Globus pallidus (tissue), 1 donor: ENCODE measurements at regions not wholly inside any gene's neighbourhood (a gene's known extent, or its start where the extent isn't known, plus 50 kb on each side); places are given as distances from the start of the nearest gene placed in this dataset.
"Not testable (repeated sequence)": the region's sequence is repeated elsewhere in the genome, so short reads cannot be mapped to it uniquely, and the experiment has no call there.

ENCODE experiments used
- DNase-seq: peaks from one replicate; pipeline ENCODE4 v3.0.0-alpha.2; 2015; ENCODE audit warnings: low spot score

GRCh38 chr5:6110441-6111005 lies 267.8 kb downstream of the MED10 start:
- DNase-seq = no peak

DNA sequence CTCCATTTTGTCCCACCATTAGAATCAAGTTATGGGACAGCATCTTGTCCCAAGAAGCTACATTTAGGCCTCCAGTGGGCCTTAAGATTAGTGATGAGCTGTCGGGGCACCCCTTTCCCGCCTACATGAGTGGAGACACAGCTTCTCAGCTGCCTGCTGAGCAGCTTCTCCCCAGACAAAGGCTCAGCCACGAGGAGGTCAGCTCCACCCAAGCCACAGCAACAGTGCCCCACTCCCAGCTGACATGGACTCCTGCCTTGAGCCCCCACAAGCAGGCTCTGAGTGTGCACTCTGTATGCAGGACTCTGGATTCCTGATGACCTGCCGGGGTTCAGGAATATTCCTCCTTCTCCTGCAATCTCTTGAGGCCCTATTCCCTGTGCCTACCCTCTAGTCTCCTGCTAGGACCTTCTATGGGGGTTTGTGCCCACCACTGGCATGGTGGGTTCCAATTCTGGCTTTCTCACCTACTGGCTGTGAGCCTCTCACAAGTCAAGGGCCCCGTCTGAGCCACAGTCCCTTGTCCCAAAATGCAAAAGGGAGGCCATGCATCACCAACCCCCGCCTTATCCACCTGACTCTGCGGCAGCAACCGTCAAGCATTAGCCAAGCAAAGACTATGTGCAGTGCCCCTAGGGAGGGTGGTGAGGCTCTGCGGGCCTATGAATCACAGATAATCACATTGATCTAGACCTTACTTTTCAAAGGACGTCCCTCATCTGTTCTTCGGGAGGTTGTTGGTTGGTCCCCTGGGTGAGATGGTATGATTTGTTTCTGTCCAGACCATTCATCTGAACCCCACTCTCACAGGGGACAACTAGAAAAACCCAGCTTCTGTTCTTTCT lies 269.1 kb downstream of the MED10 start:
- no peak for DNase-seq

DNA sequence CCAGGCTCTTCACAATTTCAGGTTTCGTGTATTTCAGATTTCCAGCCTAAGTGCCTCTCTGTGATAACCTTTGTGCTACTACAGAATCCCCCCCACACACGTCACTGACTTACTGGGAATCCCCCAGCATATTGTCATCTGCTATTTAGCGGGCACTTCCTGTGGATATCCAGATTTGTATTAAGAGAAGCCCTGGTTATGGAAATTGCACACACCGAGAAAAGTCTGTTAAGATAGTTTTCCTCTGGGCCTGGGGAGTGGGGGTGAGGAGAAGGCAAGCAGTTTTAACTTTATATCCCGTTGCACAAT lies 269.9 kb downstream of the MED10 start:
- no peak for DNase-seq

- no peak for DNase-seq
Observed at GRCh38 chr5:6107675-6108539, 270.4 kb downstream of the MED10 start.

DNA sequence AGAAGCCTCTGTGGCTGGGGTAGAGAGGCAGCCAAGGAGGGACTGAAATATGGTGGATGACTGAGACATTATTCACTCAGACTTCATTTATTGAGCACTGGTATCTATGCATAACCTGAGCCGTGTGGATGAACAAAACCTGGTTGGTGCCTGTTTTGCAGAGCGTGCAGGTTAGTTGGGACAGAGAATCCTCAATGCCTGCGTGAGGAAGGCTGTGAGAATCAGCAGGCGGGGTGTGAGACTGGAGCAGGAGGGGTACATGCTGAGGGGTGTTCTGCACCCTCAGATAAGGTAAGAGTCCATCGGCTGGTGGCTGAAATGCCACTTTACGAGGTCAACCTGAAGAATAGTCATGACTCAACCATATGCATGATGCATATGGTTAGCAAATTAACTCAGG lies 271.6 kb downstream of the MED10 start:
- DNase-seq = no peak

- no peak for DNase-seq
Observed at GRCh38 chr5:6105320-6105719, 273.0 kb downstream of the MED10 start.

GRCh38 chr5:6096101-6096500 lies 282.2 kb downstream of the MED10 start:
- no peak for DNase-seq

DNA sequence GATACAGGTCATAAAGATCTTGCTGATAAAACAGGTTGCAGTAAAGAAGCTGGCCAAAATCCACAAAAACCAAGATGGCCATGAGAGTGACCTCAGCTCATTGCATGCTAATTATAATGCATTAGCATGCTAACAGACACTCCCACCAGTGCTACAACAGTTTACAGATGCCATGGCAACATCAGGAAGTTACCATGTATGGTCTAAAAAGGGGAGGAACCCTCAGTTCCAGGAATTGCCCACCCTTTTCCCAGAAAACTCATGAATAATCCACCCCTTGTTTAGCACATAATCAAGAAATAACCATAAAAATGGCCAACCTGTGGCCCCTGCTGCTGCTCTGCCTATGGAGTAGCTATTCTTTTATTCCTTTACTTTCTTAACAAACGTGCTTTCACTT lies 284.2 kb downstream of the MED10 start:
- not testable (repeated sequence) for DNase-seq

DNA sequence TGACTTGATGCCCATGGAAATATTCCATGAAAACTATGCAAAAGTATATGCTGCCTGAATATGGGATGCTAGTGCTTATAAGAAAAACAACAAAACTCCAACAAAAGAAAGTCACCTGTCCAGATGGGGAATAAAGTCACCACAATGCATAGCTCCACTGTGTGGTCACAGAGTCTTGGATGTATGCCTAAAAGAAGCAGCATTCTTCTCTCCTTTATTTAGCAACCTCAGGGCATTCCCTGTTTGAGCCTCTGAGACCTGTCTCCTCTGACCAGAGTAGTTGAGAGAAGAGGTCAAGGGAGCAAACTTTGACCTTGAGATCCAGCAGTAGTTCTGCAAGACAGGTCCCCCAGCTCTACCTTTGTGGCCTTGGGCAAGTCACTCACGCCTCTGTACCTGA lies 287.5 kb downstream of the MED10 start:
- DNase-seq = no peak

DNA sequence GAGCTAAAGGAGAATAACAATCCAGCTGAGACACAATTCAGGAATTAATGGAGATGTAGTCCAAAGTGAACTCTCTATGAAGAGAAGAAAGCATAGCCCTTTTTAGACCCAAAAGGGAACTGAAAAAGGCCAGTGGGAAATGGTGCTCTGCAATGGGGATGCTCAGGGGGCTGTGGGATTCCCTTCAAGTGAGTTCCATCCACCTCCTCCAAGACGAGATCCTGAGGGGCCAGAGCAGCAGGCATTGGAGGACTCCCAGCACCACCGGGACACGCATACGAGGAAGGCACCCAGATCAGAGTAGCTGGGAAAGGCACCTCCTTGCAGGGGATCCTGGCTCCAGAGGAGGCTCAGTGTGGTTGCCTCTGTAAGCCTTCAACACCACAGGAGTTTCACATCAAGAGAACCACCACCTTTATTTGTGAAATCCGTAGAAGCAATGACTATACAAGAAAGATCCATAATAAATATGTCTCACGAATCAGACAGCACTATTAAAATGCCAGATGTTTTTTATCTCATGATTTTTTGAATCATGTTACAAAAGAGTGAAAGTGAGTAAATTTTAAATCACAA lies 288.2 kb downstream of the MED10 start:
- no peak for DNase-seq

DNA sequence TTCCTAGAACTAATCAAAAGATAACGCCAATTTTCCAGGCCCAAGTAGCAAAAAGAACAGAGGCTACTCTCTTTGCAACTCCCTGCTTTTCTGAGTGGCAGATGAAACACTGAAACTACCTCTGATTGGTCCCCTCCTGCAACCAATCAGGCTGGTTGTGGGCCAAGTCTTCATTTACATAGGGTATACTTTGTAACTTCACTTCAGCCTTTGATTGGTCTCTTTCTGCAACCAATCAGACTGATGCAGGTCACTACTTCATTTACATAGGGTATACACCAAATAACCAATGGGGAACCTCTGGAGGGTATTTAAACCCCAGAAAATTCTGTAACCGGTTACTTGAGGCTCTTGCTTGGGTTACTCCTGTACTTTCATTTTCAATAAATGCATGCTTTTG lies 289.6 kb downstream of the MED10 start:
- no peak for DNase-seq

DNA sequence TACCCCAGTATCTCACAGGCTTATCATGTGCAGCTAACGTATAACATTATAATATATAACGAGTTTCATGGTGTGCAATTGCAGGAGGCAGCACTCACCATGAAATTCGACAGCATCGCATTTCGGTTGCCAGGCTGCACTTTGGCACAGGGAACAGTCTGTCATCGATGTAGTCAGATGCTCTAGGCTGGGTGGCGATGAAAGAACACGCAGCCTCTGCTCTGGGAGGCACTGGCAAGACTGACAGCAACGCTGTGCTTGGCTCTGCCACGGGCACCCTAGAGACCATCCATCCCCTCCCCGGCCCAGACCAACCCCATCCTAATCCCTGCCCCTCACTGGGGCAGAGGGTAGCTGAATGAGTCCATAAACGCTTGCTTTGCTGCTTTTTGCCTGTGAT lies 290.8 kb downstream of the MED10 start:
- no peak for DNase-seq

GRCh38 chr5:6086871-6087270 lies 291.5 kb downstream of the MED10 start:
- DNase-seq = no peak

- no peak for DNase-seq
Observed at GRCh38 chr5:6085341-6085860, 292.9 kb downstream of the MED10 start.

DNA sequence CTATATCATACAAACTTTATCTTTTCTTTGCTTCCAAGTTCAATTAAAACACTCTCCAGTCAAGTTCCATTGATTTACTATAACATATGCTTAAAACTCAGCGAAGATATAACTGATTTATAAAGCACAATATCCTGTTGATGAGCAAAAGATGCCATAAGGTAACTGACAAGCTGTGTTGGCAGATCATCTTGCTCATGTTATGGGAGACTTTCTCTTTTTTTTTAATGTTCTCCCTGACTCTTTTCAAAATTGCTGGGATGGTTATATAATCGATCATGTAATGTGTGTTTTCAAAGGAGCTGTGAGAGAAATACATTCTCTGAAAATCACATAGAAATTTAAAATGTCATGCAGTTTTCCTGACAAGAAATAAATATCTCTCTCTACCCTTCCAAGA lies 293.5 kb downstream of the MED10 start:
- no peak for DNase-seq

DNA sequence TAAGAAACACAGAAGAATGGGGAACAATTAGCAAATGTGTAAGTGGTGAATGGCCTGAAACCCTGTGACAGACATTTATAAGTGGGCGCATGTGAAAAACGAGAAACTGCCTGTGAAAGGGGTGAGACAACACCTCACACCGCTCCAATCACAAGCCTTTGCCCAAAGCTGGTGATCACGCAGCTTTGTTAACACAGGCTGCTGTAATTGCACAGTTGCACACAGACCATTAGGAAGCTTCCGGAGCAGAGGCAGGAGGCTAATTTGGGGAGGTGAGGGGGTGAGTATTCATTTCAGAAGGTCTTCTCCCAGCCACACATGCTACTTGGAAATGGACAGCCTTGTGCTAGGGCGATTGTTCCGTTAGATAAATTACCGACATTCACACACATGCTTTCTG lies 294.0 kb downstream of the MED10 start:
- no peak for DNase-seq

DNA sequence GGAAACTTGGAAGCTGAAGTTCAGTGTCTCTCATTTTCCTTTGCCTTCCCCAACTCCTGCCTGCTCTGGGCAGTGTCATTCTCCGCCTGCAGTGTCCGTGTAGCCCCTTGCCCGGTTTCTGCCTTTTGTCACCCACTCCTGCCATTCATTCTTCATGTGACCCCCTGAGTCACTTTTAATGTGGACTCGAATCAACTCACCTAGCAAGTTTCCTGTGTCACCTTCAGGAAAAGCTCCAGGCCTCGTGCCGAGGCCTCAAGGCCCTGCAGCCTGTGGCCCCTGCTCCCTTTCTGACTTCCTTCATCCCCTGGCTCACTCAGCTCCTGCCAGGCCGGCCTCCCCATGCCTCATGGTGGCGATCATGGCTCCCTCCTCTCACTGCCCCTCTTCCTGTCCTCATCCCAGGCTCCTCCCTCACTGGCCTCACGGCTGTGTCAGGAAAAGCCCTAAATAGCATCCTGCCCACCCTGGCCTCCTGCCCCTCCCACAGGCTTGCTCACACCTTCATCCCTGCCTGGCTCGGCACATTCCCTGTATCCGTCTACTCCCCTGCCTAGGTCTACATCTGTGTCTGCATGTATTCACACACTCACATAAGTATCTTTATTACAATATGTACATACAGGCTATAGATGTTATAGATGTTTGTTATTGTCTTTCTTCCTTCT lies 294.9 kb downstream of the MED10 start:
- no peak for DNase-seq

GRCh38 chr5:6082685-6083084 lies 295.7 kb downstream of the MED10 start:
- DNase-seq = no peak

DNA sequence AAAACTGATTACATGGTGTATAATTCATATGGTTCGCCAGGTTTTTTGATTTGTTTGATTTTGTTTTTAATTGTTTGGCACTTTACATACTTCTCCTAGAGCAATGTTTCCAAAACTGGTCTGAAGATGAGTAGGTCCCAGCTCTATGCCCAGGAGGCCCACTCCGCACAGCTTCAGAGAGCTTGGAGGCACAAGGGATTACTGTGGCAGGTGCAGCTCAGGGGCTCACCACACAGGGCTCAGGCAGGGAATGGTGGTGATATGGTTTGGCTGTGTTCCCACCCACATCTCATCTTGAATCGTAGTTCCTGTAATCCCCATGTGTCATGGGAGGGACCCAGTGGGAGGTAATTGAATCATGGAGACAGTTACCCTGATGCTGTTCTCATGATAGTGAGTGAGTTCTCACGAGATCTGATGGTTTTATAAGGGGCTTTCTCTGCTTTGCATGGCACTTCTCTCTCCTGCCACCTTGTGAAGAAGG lies 296.6 kb downstream of the MED10 start:
- DNase-seq = no peak

GRCh38 chr5:6080930-6081726 lies 297.2 kb downstream of the MED10 start:
- no peak for DNase-seq

DNA sequence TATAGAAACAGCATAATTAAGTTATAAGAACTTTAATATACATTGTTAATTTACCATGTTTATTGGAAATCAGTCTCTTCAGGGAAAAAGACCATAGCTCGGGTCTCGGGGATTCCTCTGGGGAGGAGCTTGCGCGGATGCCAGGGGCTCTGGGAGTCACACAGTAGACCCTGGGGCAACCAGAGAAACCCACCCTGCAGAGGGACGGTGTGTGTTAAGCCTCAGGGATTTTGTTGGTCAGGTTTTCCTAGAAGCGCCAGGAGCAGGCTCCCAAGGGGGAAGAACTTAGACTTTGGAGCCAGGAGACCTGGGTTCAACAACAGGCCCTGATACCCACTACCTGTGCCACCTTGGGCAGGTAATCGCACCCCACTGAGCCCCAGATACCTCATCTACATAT lies 297.9 kb downstream of the MED10 start:
- DNase-seq = no peak
